K562 (cell line): ENCODE measurements at regions not wholly inside any gene's neighbourhood (a gene's known extent, or its start where the extent isn't known, plus 50 kb on each side); places are given as distances from the start of the nearest gene placed in this dataset.

Experiments
- ATAC-seq: fragments of 200-7000 bp; cut with Tn5 transposase; 3 replicates; pipeline ENCODE4 v1.9.1; 2020; ENCODE audit warnings: moderate library complexity
- BruUV-seq: library from RNA; stranded (reverse); fragments of 400-500 nt; replicated peaks from 2 replicates; lab custom pipeline; 2021; lab: Mats Ljungman, UMichigan
- CTCF ChIA-PET: fragments of 300-600 bp; formaldehyde crosslinking; extraction: SDS; loops from one replicate; lab custom pipeline; 2021; ENCODE audit warnings: low intra/inter-chr PET ratio; lab: Yijun Ruan, JAX
- POLR2A ChIA-PET: fragments of 300-600, 350-650 bp; sonication (Branson Sonifier 250); formaldehyde crosslinking; extraction: SDS; loops from one replicate; lab custom pipeline; 2021; ENCODE audit warnings: antibody characterized with exemption, inconsistent platforms; lab: Yijun Ruan, JAX
- DNase-seq, 4 experiments: peaks; one replicate each; pipeline versions ENCODE4 v3.0.0 to v3.0.0-alpha.2; 2011 to 2018; ENCODE audit warnings: low spot score in 3 of 4, mixed read lengths in 3 of 4; ENCODE audit errors: extremely low read depth in 1 of 4
- FAIRE-seq: peaks from 2 replicates; lab custom pipeline; 2011; peaks lifted over from hg19 to GRCh38; lab: Jason Lieb, UNC
- H2AFZ ChIP-seq: 2 replicates; pipeline ENCODE4 v1.6.0; 2011; ENCODE audit warnings: low read depth, low read length, control low read depth, inconsistent platforms
- H3K27ac ChIP-seq: fragments of 200-600 bp; 3 replicates; pipeline ENCODE4 v1.8.0; 2011; ENCODE audit warnings: low read depth, mild to moderate bottlenecking, control low read depth, inconsistent platforms, low read length, moderate library complexity, mixed read lengths; ENCODE audit errors: extremely low read depth
- H3K27me3 ChIP-seq, 2 experiments: fragments of 300-600 bp in 1 of 2; 2 replicates in 1 of 2; 3 replicates in 1 of 2; pipeline versions ENCODE4 v1.6.0 to v1.8.0; 2011; ENCODE audit warnings: inconsistent platforms in 2 of 2, low read length in 2 of 2, mild to moderate bottlenecking in 1 of 2, mixed read lengths in 1 of 2, moderate library complexity in 1 of 2; ENCODE audit not compliant: control insufficient read depth in 2 of 2, insufficient read depth in 2 of 2
- H3K36me3 ChIP-seq: fragments of 300-600 bp; 3 replicates; pipeline ENCODE4 v1.8.0; 2011; ENCODE audit warnings: mild to moderate bottlenecking, low read length, inconsistent platforms; ENCODE audit not compliant: control insufficient read depth, insufficient read depth
- H3K4me1 ChIP-seq, 2 experiments: fragments of 200-600 bp in 1 of 2; replicated peaks in 1 of 2; 2 replicates in 1 of 2; 3 replicates in 1 of 2; pipeline versions ENCODE4 v1.5.1 to v1.8.0; 2011; ENCODE audit warnings: inconsistent platforms in 2 of 2, low read length in 2 of 2, mild to moderate bottlenecking in 1 of 2, mixed read lengths in 1 of 2, moderate library complexity in 1 of 2; ENCODE audit not compliant: control insufficient read depth in 2 of 2, insufficient read depth in 2 of 2
- H3K4me2 ChIP-seq: 2 replicates; pipeline ENCODE4 v1.6.1; 2011; ENCODE audit warnings: low read length, control low read depth, inconsistent platforms, mixed read lengths; ENCODE audit not compliant: insufficient read depth
- H3K4me3 ChIP-seq: fragments of 200-600 bp; sonication (generic), shearing (Covaris generic); 2 replicates; pipeline ENCODE4 v1.5.1; 2016; ENCODE audit warnings: control low read depth, inconsistent platforms
- H3K79me2 ChIP-seq: fragments of 200-600 bp; 3 replicates; pipeline ENCODE4 v1.8.0; 2011; ENCODE audit warnings: low read length, inconsistent platforms; ENCODE audit not compliant: control insufficient read depth, insufficient read depth
- H3K9ac ChIP-seq, 2 experiments: 2 replicates each; pipeline versions ENCODE4 v1.6.0 to v1.6.1; 2011; ENCODE audit warnings: low read depth in 2 of 2, low read length in 2 of 2, control low read depth in 1 of 2, inconsistent platforms in 1 of 2, mild to moderate bottlenecking in 1 of 2, mixed read lengths in 1 of 2; ENCODE audit not compliant: insufficient read depth in 1 of 2
- H3K9me1 ChIP-seq: one replicate; pipeline ENCODE4 v1.6.0; 2011; ENCODE audit warnings: inconsistent platforms, mild to moderate bottlenecking, low read length, moderate library complexity; ENCODE audit not compliant: control insufficient read depth, insufficient read depth
- H3K9me3 ChIP-seq: replicated peaks from 2 replicates; pipeline ENCODE4 v1.5.1; 2011; ENCODE audit warnings: low read depth, low read length, inconsistent platforms; ENCODE audit not compliant: control insufficient read depth, insufficient read depth
- H4K20me1 ChIP-seq: replicated peaks from 2 replicates; pipeline ENCODE4 v1.6.1; 2011; ENCODE audit warnings: low read length, inconsistent platforms, mixed read lengths; ENCODE audit not compliant: control insufficient read depth, insufficient read depth
- CHD2 ChIP-seq: IDR thresholded peaks from 2 replicates; pipeline ENCODE4 v1.6.1; 2011; ENCODE audit warnings: low read depth, low read length
- CSDE1 ChIP-seq, 2 experiments: fragments of 450-650 bp; IDR thresholded peaks; 2 replicates each; pipeline ENCODE4 v1.6.1; 2016; ENCODE audit warnings: mild to moderate bottlenecking in 1 of 2
- DNMT1 ChIP-seq: fragments of 450-650 bp; IDR thresholded peaks from 2 replicates; pipeline ENCODE4 v1.6.1; 2016; ENCODE audit warnings: antibody characterized with exemption, mild to moderate bottlenecking
- EP300 ChIP-seq: IDR thresholded peaks from 2 replicates; pipeline ENCODE4 v1.6.1; 2012; ENCODE audit warnings: low read length, improper control_type of control experiment
- FOXA1 ChIP-seq: fragments of 450-650 bp; IDR thresholded peaks from 2 replicates; pipeline ENCODE4 v1.6.1; 2016; ENCODE audit warnings: mild to moderate bottlenecking, borderline replicate concordance
- GATA2 ChIP-seq: sonication (generic); formaldehyde crosslinking; IDR thresholded peaks from 2 replicates; pipeline ENCODE4 v1.4.0; 2020; ENCODE audit warnings: mild to moderate bottlenecking, missing genetic modification reagents
- NBN ChIP-seq: fragments of 450-650 bp; IDR thresholded peaks from 2 replicates; pipeline ENCODE4 v1.6.1; 2016; ENCODE audit warnings: low read depth, mild to moderate bottlenecking
- PURB ChIP-seq: sonication (generic); formaldehyde crosslinking; IDR thresholded peaks from 2 replicates; pipeline ENCODE4 v1.9.0; 2021; ENCODE audit warnings: low read depth, mild to moderate bottlenecking, missing genetic modification reagents
- SOX6 ChIP-seq: fragments of 450-650 bp; IDR thresholded peaks from 2 replicates; pipeline ENCODE4 v1.6.1; 2014; ENCODE audit warnings: mild to moderate bottlenecking
- TCF3 ChIP-seq: sonication (generic); formaldehyde crosslinking; IDR thresholded peaks from 2 replicates; pipeline ENCODE4 v1.4.0; 2020; ENCODE audit warnings: mild to moderate bottlenecking, missing genetic modification reagents
- ZBTB8A ChIP-seq: fragments of 450-650 bp; IDR thresholded peaks from 2 replicates; pipeline ENCODE4 v1.6.1; 2018; ENCODE audit warnings: mild to moderate bottlenecking, moderate library complexity; ENCODE audit not compliant: partially characterized antibody
- ZNF384 ChIP-seq: IDR thresholded peaks from 2 replicates; pipeline ENCODE4 v1.6.1; 2012; ENCODE audit warnings: low read depth, low read length, improper control_type of control experiment
- WGBS: fragments of 100-300 bp; shearing (Covaris generic); methylation state at CpG from one replicate; pipeline ENCODE4 v1.1.6; 2016; ENCODE audit warnings: low coverage, mixed read lengths; ENCODE audit not compliant: insufficient coverage; ENCODE audit errors: missing lambda C conversion rate; 5-methylcytosine and 5-hydroxymethylcytosine counted together
- in situ Hi-C: fragments of 300-500 bp; cut with MboI; formaldehyde crosslinking; loops from 4 replicates; pipeline ENCODE4 v1.15.0; 2018; ENCODE audit warnings: inconsistent platforms, mixed read lengths
- intact Hi-C: fragments of 100-400 bp; cut with micrococcal nuclease; formaldehyde crosslinking; loops from 2 replicates; pipeline ENCODE4 v1.14.2; 2022
- TF ChIP-seq, protein P1 (sequence below), 2 experiments: fragments of 450-650 bp; conservative IDR thresholded peaks; 2 replicates each; pipeline ENCODE4 v1.6.1; 2017; ENCODE audit warnings: mild to moderate bottlenecking in 2 of 2, moderate library complexity in 2 of 2
- TF ChIP-seq, protein P2 (sequence below), 3 experiments: fragments of 200-800 bp in 1 of 3; sonication (Bioruptor generic) in 1 of 3; sonication (generic) in 1 of 3; formaldehyde crosslinking in 1 of 3; IDR thresholded peaks; 2 replicates each; pipeline versions ENCODE4 v1.6.1 to v1.8.0; 2016 to 2022; ENCODE audit warnings: mild to moderate bottlenecking in 2 of 3, missing compliant biosample characterization in 2 of 3, missing genetic modification characterization in 2 of 3, missing genetic modification reagents in 1 of 3
- TF ChIP-seq, protein P3 (sequence below): fragments of 450-650 bp; IDR thresholded peaks from 2 replicates; pipeline ENCODE4 v1.6.1; 2016; ENCODE audit warnings: low read depth, mild to moderate bottlenecking, moderate library complexity
- TF ChIP-seq, protein P4 (sequence below), 2 experiments: IDR thresholded peaks; 2 replicates each; pipeline ENCODE4 v1.6.1; 2012; ENCODE audit warnings: improper control_type of control experiment in 2 of 2, low read depth in 2 of 2, low read length in 2 of 2, borderline replicate concordance in 1 of 2

DNA sequence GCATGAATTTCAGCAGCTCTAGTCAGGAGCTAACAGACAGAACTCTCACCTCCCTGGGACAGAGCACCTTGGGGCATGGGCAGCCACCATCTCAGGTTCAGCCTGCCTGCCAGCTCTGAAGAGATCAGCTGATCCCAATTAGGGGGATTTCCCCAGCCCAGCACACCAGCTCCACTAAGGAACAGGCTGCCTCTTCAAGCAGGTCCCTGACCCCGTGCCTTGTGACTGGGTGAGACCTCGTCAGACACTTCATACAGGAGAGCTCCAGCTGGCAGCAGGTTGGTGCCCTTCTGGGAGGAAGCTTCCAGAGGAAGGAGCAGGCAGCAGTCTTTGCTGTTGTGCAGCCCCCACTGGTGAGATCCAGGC lies 84.5 kb upstream of the UFM1 start (continued):
- TF ChIP-seq, protein P1, sequence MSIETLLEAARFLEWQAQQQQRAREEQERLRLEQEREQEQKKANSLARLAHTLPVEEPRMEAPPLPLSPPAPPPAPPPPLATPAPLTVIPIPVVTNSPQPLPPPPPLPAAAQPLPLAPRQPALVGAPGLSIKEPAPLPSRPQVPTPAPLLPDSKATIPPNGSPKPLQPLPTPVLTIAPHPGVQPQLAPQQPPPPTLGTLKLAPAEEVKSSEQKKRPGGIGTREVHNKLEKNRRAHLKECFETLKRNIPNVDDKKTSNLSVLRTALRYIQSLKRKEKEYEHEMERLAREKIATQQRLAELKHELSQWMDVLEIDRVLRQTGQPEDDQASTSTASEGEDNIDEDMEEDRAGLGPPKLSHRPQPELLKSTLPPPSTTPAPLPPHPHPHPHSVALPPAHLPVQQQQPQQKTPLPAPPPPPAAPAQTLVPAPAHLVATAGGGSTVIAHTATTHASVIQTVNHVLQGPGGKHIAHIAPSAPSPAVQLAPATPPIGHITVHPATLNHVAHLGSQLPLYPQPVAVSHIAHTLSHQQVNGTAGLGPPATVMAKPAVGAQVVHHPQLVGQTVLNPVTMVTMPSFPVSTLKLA (conservative IDR thresholded peaks at IDR 0.05): no peak
- TF ChIP-seq CHD2: no peak
- TF ChIP-seq, protein P2, sequence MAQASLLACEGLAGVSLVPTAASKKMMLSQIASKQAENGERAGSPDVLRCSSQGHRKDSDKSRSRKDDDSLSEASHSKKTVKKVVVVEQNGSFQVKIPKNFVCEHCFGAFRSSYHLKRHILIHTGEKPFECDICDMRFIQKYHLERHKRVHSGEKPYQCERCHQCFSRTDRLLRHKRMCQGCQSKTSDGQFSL (CRISPR knock-in tag; IDR thresholded peaks at IDR 0.05): no peak
- TF ChIP-seq, protein P2 (tag; IDR thresholded peaks at IDR 0.05): no peak
- TF ChIP-seq, protein P3, sequence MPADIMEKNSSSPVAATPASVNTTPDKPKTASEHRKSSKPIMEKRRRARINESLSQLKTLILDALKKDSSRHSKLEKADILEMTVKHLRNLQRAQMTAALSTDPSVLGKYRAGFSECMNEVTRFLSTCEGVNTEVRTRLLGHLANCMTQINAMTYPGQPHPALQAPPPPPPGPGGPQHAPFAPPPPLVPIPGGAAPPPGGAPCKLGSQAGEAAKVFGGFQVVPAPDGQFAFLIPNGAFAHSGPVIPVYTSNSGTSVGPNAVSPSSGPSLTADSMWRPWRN: no peak

DNA sequence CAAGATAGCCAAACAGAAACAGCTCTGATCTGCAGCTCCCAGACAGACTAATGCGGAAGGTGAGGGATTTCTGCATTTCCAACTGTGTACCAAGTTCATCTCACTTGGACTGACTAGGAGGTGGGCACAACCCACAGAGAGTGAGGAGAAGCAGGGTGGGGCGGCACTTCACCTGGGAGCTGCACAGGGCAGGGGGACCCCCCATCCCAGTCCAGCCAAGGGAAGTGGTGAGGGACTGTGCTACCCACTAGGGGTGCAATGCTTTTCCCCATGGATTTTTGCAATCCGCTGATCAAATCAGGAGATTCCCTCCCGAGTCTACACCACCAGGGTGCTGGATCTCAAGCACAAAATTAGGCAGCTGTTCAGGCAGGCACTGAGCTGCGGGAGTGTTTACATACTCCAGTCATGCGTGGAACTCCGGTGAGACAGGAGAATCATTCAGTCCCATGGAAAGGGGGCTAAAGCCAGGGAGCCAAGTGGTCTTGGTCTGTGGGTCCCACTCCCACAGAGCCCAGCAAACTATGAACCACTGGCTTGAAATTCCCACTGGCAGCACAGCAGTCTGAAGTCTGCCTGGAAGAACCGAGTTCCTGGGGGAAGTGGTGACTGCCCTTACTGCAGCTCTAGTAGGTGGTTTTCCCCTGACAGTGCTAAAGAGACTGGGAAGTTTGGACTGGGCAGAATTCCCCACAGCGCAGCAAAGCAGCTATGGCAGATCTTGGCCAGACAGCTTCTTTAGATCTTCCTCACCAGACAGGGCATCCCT lies 85.1 kb upstream of the UFM1 start:
- Histone ChIP-seq H3K9me1 (no peaks in the 10 kb centered on the region), H3K27me3 (no peaks in the 10 kb centered on the region), H3K27ac (no peak overlapping the region), H4K20me1 (no peaks in the 10 kb centered on the region), H3K4me2 (no peak overlapping the region), H3K4me1 (no peaks in the 10 kb centered on the region), H3K9ac (no peak overlapping the region), H3K9me3 (no peaks in the 10 kb centered on the region), H3K79me2 (no peaks in the 10 kb centered on the region), H2AFZ (no peak overlapping the region), H3K36me3 (no peaks in the 10 kb centered on the region), H3K4me3 (no peak overlapping the region)
- ATAC-seq (no peak), DNase-seq (no peak), FAIRE-seq (no peak)
- in situ Hi-C loops (no loop called here), intact Hi-C loops (no loop called here)
- BruUV-seq: no TSS peak
- POLR2A ChIA-PET: no interaction called here
- CTCF ChIA-PET: no interaction called here
- WGBS: 4% methylated on average over 8 of the region's 9 CpGs
- TF ChIP-seq TCF3 (CRISPR knock-in tag) (no peak), FOXA1 (no peak), NBN (no peak), ZBTB8A (no peak), CSDE1 (IDR thresholded peaks at IDR 0.05) (no peak), GATA2 (CRISPR knock-in tag) (no peak), EP300 (no peak), DNMT1 (no peak), PURB (CRISPR knock-in tag) (no peak), SOX6 (no peak), ZNF384 (no peak)
- TF ChIP-seq, protein P4, sequence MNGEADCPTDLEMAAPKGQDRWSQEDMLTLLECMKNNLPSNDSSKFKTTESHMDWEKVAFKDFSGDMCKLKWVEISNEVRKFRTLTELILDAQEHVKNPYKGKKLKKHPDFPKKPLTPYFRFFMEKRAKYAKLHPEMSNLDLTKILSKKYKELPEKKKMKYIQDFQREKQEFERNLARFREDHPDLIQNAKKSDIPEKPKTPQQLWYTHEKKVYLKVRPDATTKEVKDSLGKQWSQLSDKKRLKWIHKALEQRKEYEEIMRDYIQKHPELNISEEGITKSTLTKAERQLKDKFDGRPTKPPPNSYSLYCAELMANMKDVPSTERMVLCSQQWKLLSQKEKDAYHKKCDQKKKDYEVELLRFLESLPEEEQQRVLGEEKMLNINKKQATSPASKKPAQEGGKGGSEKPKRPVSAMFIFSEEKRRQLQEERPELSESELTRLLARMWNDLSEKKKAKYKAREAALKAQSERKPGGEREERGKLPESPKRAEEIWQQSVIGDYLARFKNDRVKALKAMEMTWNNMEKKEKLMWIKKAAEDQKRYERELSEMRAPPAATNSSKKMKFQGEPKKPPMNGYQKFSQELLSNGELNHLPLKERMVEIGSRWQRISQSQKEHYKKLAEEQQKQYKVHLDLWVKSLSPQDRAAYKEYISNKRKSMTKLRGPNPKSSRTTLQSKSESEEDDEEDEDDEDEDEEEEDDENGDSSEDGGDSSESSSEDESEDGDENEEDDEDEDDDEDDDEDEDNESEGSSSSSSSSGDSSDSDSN (IDR thresholded peaks at IDR 0.05; ENCODE audit: borderline replicate concordance in 1 of 2, low read depth in 2 of 2, low read length in 2 of 2): no peak
